HL-60/S4 treated with retinoic acid at 250 ng/mL for 4 days and 3 days (cell line): ENCODE measurements at regions not wholly inside any gene's neighbourhood (a gene's known extent, or its start where the extent isn't known, plus 50 kb on each side); places are given as distances from the start of the nearest gene placed in this dataset.

Experiments
- in situ Hi-C: fragments of 300-500 bp; cut with MboI; formaldehyde crosslinking; loops from 2 replicates; pipeline ENCODE4 v1.7.0; 2022; ENCODE audit warnings: low sequenced_read_pairs

DNA sequence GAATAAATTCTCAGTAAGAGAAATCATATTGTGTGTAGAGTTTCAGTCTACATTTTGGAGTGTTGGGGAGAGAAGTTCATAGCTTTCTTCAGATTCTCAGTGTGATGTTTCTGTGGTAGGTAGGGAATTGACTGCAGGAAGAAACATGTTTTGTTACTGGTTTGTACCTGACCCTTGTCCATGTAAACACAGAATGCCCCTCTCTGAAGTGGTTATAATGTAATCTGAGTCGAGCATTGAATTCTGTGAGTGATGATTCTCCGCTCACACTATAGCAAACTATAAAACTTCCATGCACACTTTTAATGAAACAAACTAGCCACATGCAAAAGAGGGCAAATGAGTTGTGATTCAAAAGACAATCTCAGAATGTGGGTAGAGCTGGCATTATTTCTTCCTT is 433.2 kb downstream of the USP25 start:
- in situ Hi-C loops, result no loop called here

DNA sequence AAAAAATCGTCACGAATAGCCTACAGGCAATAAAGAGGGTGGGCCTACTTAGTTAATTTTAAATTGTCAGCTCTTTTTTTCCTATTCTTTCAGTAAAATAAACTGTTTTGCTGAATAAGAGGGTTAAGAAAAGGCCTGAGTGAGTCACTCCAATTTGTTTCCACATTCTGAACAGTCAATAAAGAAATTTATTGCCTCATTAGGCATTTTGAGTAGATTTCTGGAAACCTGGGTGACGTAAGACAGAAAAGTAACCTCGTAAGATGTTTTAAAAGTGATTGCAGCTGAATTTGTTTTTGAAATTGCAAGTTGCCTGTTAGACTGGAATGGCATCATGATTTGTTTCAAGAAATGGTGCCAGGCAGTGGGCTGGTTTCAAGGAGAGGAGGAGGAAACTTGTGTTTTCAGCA is 439.3 kb downstream of the USP25 start:
- in situ Hi-C loops, result no loop called here

DNA sequence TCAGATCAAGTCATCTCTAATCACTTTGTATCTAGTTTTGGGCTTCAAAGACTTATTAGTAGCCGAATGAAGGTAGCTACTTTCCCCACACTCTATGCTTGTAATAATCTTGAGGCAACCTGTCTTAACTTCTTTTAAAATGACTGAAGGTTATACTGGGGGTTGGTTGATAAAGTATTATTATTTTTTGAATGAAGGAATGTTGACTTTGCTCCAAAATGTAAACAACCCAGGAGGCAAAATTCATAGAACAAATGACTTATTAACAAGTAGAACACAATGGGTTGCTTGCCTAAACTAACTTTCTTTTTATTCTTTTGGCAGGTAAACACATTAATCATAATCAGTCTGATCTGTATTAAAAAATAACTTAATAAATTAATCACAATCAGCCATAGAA is 440.0 kb downstream of the USP25 start:
- in situ Hi-C loops, result no loop called here

DNA sequence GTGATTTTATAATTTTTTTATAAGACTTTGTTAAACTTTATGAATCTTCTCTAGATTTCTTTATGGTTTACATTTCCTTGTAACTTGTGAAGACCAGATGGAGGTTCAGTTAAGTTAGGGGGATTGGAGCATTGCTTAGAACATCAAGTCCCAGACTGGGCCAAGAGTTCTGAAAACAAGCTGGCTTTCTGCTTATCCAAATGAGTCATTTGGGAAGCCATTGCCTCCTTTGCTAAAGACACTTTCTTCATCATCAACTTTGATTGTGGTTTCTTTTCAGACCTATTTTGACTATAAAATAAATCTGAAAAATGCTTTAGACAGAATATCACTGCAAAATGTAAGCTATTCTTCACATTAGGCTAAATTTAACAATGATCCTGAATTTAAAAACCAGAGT is 446.8 kb downstream of the USP25 start:
- in situ Hi-C loops, result no loop called here

DNA sequence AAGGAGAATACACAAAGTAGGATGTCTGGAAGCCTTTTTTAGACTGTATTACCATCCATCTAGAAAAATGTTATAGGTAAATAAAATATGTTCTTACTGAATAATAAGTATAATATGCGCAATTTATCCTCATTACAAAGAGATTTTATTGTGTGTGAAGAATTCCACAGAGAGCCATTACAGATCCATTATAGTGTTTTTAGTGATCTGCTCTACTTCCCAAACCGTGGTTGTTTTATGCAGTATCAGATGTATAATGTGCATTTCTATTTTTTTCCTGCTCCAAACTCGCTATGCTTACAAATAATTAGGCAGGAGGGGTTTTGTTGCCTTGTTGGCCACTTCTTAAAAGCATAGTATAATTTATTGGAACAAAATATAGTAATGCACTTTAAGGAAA is 447.8 kb downstream of the USP25 start:
- in situ Hi-C loops, result no loop called here

DNA sequence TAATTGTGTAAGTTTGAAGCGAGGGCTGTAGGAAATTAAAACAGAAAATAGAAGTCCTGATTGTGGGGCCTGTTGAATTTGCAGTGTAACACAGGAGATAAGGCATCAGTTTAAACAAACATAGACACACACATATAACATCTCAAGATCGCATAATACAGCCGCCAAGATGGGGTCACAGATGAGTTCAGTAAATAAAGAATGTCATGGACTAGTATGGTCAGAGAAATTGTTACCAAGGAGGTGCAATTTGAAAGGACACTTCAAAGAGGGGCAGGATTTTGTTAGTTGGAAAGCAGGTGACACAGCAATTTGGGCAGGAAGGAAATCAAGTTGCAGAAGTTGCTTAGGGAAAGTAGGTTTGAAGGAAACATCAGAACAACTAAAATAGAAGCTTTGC is 450.0 kb downstream of the USP25 start:
- in situ Hi-C loops, result no loop called here

DNA sequence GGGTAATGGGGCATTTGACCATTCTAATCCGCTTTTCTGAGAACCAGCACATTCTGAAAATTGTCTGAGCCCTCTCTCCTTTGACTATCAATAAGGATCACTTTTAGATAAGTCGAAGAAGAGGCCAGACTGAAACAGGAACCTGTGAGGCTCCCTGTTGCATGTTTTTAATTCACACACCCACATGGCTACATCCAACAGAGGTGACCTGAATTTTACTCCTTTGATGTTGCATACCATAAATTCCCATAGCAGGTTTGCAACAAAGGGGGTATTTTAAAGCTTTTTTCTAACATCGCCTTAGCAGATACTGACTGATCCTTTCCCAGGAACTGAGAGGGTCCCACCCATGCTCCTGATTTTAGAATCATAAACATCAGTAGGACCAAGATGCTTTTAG is 450.8 kb downstream of the USP25 start:
- in situ Hi-C loops, result no loop called here

DNA sequence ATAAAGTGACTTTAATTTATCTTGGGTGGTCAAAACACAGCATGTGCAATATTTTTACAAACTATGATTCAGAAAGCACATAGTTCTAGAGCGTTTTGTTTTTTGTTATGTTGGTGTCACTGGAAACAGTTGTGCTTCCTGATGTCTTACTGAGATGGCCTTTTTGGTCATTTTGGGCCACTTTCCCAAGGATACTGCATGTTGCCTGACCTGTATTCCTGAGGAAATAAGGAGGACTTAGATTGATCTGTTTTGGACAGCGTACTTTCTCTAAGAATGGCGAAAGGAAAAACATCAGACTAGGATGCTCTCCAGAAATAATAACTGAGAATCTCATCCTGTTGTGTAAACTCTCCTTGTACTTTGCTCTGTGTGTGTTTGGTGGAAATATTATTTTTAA is 451.2 kb downstream of the USP25 start:
- in situ Hi-C loops, result no loop called here

DNA sequence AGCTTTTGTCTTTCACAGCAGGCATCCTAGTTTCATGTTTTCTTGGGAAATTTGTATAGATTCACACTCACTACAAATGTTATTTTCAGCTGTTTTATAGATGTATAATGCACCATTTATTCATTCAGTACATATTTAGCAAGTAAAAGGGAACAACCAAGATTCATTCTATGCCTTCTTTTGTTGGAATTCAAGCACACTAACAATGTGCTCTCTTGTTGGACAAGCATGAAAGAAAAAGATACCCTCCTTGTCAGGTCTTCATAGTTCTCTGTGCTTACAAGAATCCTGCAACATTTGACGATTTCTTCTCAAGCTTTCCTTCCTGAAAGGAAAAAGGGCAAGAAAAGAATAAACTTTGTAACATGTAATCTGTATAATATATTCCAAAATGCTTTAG is 456.0 kb downstream of the USP25 start:
- in situ Hi-C loops, result no loop called here

DNA sequence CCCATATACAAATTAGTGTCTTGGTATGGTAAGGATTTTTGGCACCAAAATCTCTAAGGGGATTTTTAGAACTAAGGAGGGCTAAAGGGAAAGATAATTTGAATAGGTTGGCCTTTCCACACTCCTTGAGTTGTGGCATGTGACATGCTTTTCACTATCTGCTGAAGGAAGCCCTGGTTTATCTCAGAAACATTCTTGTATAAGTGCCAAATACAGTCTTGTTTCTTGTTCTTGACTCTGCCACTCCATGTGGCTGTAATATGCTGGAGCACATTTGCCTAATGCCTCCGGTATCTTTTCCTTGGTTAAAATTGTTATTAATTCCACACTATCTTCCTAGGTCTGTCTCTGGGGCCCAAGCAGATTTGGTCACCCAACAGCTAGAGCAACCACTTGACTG is 457.0 kb downstream of the USP25 start:
- in situ Hi-C loops, result no loop called here

DNA sequence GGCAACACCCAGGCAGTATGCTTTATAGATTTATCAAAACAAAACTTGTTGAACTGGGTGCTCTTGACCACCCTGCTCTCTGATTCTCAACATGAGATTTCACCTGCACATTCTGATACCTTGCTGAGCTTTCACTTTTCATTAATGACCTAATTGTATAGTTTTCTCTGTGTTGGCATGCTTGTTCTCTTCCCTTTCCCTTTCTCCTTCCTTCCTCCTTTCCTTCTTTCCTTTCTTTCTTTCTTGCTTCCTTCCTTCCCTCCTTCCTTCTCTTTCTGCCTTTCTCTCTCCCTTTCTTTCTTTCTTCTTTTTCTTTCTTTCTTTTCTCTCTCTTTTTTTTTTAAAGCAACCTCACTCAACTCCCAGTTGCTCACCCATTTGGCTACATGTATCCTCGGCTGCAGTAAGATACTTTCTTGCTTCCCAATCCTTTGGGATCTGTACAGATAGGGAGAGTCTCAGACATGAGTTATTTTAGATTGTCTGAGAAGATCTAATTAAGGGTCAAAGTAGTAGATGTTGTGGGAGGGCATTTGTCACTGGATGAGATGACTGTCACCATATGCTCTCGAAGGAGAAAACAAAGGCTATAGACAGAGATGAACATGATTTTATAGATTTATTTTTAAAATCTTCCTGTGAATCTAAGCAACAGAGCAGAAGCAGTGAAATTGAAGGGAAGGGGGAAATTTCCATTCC is 458.0 kb downstream of the USP25 start:
- in situ Hi-C loops, result no loop called here

DNA sequence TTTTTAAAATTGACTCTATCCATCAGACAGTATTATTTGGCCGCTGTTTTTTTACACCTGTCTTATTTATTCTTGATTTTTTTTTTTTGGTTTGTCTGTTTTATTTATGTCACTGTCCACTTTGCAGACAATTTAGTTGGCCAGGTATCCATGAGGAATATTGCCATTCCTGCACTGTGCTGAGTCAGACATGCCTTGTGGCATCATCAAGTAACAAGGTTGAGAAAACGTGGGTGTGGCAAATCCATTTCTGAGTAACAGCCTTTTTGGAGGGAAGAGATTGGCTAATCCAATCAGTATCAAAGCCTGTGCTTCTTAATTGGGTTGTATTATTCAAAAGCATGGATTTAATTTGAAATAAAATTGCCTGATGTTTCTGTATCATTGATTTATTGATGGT is 463.1 kb downstream of the USP25 start:
- in situ Hi-C loops, result no loop called here

DNA sequence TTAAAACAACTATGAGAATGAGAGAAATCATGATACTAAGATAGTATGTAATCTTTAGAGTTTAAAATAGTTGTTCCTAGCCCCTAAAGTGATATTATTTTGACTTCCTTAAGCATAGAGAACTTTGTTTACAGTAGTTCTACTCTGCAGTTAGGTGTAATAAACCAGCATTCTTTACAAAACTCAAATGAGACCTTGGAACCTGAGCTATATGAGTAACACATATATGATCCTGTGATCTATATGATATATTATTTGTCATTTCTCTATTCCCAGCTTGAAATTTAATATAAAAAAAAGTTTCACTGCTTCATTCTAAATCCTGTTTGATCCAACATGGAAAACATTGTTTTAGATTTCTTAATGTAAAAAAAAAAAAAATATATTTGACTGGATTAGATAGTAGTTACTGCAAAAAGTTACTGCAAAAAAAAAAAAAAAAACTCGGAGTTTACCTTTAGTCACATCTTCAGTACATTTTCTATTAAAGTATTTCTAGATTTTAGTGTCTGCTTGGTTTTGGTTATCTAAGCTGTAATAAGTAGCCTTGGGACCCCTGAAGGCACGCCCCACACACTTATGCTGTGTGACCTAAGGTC is 463.8 kb downstream of the USP25 start:
- in situ Hi-C loops, result no loop called here

DNA sequence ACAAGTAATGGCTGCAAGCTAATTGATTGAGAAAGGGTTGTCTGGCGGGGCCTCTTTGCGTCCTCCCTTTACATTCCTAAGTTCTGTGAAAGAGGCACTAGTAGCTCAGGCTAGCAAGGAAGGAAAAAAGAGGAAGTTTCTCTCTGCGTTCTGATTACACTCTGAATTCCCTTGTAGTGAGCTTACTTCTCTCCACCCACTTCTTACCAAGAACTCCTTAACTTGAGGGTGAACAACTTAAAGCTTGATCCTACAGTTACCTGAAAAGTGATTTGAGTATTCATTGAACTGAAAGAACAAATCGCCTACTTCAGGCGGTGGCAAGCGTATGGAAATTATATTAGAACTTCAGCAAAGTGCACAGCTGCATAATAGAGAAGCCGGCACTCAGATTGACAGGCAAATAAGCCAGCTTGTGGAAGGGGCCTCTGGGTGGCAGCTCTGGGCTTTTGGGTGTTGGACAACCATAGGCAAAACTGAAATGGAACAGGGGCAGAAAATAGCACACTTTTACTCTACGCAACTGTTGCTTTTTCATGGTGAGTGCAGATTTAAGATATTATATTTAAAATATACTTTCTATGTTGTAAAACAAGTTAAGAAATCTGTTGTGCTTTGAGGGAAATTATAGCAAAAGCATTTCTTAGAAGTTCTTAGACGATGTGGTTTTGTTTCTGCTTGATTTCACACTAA is 464.5 kb downstream of the USP25 start:
- in situ Hi-C loops, result no loop called here

DNA sequence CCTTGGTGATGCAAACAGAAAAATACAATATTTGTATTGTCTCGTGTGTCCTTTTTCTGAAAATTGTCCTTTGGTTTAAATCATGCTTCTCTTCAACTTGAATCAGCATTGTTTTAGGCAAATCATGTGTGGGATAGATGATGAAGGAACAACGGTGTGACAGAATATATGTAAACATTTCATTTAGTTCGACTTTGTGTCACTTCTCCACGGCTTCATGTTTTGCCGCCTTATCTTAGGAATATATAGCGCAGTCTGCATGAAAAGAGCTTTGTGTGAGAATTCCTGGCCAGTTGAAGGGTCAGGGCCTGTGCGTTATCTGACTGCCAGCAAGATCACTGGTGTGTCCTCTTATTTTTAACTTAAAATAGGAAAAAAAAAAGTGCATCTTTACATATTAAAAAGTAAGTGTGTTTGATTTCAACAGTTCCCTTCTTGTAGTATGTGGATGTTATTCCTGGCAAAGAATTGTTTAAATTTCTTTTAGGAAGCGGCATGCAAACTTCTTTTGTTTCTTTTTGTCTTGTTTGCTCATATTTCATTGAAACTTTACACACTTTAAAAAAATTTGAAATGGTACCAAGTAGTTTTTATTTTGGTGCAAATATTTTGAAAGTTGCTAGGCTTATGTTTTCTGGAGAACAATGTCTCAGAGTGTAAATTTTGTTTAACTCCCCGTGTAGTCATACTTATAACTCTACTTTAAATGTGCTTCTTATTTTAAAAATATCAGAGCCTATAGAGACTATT is 465.2 kb downstream of the USP25 start:
- in situ Hi-C loops, result no loop called here

DNA sequence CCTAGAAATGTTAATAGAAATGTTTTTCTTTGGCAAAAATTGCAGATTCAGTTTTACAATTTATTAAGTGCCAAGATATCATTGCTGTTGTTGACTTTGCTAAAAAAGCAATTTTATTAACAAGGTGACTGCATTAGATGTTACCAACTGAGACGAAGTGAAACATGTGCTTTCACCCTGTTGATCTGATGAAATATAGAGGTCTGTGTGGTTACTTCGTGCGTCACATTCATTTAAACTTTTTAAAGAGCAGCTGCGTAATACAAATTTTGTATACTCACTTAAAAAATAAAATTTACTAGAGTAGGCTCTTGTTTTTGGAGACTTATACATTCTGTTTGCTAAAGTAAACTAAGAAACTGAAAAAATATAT is 465.7 kb downstream of the USP25 start:
- in situ Hi-C loops, result no loop called here

DNA sequence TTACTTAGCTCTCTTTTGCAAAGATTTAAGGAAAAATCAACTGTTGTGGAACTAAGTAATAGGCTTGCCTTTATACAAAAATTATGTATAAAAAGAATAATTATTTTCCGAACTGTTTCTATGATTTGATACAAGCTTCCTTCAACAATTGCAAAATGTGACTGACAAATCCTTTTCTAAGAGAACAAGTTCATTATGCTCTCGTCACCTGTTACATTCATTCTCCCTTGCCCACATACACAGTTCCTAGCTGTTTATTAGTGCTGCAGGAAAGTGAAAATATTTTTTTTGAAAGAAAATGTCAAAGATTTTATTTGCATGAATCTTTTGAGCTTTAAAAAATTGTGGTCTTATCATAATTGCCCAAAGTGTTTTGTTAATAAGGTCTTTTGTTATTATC is 466.2 kb downstream of the USP25 start:
- in situ Hi-C loops, result no loop called here

DNA sequence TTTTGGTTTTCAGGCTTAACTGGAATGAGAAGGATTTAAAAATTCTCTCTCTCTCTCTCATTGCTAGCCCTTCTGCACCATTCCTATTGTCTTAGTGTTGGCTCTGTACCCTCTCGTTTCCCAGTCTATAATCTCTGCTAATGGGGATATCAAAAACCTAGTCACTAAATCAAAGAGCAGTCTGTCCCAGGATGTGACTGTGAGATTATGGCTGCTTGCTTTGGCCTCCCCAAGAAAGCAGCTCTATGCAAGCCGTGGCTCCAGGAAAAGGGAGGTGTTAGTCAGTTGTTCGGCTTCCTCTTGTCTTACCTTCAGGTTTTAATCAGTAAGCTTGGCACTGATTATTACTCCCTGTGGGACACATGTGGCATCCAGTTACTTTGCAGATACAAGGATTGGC is 468.8 kb downstream of the USP25 start:
- in situ Hi-C loops, result no loop called here

DNA sequence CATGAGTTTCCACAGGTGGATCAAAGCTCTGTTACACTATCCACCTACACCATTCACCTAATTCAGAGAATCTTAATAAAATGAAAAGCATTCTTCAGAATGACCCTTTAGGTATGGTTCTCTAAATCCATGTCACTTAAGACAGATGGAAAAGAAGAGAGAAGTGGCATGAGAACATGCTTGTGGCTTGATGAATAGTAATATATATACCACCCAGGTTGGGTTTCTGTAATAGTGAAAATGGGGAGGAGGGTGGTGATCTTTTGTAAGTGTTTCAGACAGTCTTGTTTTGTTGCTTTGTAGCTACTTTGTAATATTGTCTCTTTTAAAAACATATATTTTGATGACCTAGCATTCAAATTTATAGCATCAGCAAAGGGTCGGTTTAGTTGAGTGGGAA is 469.8 kb downstream of the USP25 start:
- in situ Hi-C loops, result no loop called here

DNA sequence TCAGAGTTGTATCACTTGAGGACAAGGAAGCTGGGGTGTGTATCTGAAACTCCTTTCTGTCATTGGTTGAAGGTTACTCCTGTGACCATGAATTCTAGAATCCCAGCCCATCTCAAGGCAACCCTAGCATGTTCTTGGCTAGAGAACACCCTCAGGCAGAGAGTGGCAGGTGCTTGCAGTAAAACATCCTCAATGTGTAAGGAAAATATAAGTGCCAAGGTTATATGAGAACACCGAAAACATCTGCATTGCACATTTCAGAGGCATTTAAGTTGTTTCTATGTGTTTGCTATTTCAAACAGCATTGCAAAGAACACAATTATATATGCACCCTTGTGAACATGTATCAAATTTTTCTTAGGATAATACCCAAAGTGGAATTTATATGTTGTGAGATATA is 471.9 kb downstream of the USP25 start:
- in situ Hi-C loops, result no loop called here

DNA sequence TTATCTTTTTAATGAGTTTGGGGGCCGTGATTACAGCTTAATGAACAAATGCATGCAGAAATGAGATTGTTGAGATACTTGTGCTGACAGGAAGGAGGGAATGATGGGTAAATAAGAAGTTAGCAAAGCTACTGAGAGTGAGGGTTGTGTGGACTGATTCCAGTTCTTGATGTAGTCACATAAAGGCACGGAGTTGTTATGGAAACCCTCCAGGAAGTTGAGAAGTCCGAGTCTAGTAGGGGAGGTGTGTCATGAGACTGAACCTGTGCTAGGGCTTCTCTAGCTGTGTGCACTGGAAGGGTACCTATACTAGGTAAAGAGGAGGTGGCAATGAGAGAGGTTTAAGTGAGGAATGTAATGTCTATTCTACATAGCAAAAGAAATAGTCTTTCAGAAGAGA is 475.7 kb downstream of the USP25 start:
- in situ Hi-C loops, result no loop called here
